Renal cortex interstitium (tissue), 11 donors: ENCODE measurements at regions not wholly inside any gene's neighbourhood (a gene's known extent, or its start where the extent isn't known, plus 50 kb on each side); places are given as distances from the start of the nearest gene placed in this dataset.
"Not testable (repeated sequence)": the region's sequence is repeated elsewhere in the genome, so short reads cannot be mapped to it uniquely, and the experiment has no call there.

ENCODE experiments used
- DNase-seq, 11 donors: peaks; one replicate each; pipeline ENCODE4 v3.0.0-alpha.2; 2013; ENCODE audit warnings: low read depth in 9 of 11, low spot score in 4 of 11; ENCODE audit errors: extremely low read depth in 1 of 11

GRCh38 chr2:224650815-224651439 lies 65.2 kb downstream of the CCDC195 start:
- DNase-seq = peak in 10 of 11 donors; percentile 19 to 66 (median 28)

GRCh38 chr2:224647684-224648083 lies 62.5 kb upstream of the CUL3 start:
- DNase-seq = not testable (repeated sequence)

- peak in 4 of 11 donors; percentile 4 to 9 (median 6) for DNase-seq
Measured at GRCh38 chr2:224646242-224646846, 61.2 kb upstream of the CUL3 start.

- DNase-seq = no peak
Measured at GRCh38 chr2:224645722-224646121, 60.6 kb upstream of the CUL3 start.

DNA sequence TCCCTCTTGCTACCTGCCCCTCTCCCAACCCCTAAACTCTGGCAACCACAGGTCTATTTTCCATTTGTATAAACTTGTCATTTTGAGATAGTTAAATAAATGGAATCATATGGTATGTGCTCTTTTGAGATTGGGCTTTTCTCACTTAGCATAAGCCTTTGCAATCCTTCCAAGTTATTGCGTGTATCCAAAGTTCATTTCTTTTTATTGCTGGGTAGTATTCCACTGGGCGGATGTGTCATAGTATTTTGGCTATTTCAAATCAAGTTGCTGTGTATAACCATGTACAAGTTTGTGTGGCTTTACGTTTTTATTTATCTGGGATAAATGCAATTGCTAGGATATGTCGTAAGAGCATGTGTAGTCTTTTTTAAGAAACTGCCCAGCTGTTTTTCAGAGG lies 55.5 kb upstream of the CUL3 start:
- no peak for DNase-seq

GRCh38 chr2:224638301-224638823 lies 53.2 kb upstream of the CUL3 start:
- no peak for DNase-seq
